GM19043 (cell line): ENCODE measurements at regions not wholly inside any gene's neighbourhood (a gene's known extent, or its start where the extent isn't known, plus 50 kb on each side); places are given as distances from the start of the nearest gene placed in this dataset.

ENCODE experiments used
- ATAC-seq: cut with Tn5 transposase; IDR thresholded peaks from one replicate; pipeline ENCODE4 v1.9.1; 2021; ENCODE audit warnings: low read depth; ENCODE audit not compliant: unreplicated experiment

DNA sequence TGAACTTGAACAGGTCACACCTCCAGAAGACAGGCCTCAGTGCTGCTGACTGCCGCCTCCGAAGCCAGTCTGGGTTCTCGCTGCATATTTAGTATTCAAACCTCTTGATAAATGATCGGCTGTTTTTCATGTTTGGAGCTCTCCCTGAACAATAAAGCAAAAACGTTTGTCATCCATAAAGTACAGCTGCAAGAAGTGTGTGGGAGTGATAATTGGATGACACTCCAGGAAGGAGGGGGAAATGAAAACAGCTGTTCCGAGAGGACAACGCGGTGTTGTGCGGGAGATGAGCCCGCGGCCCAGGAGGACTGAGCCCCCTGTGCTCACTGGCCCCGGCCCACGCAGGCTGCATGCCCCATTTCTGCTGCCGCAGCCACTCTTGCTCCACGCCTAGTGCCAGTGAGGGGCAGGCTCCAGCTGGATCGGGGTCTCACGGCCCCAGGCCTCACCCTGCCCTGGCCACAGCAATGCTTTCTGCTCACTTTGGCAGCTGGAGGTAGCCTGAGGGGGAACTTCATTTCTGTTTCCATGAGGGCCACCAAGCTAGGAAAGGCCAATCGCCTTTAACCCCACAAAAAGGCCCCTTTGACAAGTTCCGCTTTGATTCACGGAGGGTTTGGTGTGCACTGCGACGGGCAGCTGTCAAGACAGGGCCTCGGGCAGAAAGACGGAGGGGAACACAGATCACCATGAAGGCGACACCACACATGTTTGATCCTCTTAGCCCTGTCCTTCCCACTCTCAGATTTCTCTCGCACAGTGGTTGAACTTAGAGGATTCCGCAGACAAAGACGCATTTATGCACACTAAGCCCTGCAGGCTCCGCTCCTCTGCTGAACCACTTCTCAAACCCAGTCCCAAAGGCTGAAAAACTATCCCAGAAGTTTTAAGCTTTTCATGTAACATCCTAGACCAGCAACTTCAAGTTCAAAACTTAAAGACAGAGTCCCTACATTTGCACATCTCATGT is 537.6 kb downstream of the EFNB2 start:
- no peak for ATAC-seq

DNA sequence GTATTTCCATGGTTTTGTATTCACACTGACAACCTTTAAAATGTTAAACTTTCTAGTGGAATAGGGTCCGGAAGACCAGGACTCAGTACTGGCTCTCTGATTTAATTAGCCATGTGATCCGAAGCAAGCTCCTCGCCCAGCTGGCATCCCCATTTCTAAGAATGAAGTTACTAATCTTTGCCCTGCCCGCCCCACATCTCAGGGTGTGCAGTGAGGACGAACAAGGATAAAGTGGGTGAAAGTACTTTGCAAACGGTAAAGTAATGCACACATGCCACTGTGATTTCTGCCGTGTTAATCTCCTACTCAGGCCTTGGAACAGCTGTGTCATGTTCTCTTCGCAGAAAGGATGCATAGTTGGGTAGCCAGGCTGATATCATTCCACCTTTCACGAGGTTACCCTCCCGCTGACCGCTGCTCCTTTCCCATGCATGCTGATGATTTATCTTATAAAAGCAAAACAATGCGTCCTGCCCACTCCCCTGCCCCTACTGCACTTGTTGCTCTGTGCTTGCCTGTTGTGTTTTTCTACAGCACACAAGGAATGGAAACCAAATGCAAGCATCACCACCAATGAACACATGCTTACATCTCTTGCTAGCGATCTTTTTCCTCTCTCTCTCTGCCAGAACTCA is 539.0 kb downstream of the EFNB2 start:
- ATAC-seq, result no peak

DNA sequence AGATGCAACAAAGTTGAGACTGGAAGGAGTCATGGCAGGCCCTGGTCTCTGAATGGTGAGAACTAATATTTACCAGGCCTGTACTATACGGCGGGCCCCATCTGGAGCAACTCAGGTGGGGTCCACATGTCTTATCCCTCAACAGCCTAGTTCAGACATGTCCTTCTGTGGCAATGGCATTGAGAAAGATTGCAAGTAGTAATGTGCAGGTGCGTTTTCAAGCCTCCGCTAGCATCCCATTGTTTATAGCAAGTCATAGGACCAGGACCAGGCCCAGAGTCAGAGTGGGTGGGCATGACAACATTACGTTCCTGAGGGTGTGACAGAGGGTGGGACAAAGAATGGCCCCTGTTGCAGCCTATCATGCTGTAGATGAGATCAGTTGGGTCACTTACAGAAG is 541.1 kb downstream of the EFNB2 start:
- ATAC-seq, result no peak

DNA sequence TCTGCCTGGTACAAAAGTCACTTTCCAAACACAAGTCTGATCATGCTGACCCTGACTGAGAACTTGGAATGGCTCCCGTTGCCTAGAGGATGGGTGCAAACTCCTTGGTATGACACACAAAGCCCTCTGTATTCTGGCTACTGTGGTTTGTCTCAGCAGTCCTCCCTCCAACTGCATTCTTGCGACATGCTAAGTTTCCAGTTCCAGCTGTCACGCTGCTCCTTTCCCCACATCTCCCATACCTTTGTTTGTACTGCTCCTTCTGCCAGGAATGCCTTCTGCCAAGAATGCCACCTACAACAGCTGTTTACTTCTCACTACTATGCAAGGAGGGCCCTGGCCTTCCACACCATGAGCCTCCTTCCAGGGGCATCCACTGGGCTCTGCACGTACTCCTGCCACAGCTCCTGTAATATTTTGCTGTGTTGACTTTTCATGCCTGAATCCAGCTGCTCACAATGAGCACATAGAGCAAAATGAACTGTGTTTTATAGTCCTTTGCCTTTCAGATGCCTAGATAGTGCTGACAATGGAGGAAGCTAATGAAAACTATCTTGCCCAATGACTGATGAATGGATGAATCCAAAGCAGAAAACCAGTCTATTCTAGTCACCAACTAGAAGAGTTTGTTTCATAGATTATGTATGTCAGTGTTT is 543.7 kb downstream of the EFNB2 start:
- no peak for ATAC-seq

DNA sequence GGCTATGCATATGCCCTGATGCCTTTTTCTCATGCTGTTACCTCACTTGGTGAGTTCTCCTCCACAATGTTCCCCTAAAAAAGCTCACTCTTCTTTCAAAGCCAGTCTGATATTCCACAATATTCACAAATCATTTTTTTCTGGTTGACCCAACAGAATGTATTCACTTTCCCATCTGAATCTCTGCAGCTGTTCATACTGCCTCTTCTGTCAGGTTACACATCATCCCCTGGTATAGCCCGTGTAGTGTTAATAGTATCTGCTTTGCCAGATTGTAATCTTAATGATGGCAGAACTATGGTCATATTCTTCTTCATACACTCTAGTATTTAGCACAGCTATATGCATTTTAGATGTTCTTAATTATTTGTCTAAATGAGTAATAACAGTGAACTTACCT is 544.3 kb downstream of the EFNB2 start:
- ATAC-seq, result no peak

DNA sequence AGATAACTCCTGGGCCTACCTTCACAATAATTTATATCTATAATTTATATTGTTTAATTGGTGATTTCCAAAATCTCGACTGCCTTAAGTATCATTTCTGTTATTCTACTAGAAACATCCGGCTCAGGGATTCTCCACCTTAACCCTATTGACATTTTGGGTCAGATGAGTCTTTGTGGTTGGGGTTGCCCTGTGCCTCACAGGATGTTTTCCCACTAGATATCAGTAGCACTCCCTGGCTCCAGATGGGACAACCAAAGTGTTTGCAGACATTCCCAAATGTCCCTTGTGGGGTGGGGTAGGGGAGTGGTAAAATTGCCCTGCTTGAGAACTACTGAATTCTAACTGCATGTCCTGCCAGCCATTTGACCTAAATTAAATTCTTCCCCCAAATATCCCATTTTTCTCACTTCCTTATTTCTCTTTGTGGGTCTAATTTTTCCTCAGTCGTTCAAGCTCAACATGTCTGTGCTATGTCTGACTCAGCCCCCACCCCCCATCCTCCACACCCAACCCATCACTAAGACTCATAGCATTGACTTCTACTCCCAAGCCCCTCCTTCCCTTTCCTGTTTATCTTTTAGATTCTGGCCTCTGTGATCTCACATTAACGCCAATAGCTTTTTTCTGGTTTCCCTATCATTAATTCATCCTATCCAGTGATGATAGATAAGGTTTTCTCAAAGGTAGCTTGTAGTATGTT is 545.1 kb downstream of the EFNB2 start:
- ATAC-seq, result no peak

DNA sequence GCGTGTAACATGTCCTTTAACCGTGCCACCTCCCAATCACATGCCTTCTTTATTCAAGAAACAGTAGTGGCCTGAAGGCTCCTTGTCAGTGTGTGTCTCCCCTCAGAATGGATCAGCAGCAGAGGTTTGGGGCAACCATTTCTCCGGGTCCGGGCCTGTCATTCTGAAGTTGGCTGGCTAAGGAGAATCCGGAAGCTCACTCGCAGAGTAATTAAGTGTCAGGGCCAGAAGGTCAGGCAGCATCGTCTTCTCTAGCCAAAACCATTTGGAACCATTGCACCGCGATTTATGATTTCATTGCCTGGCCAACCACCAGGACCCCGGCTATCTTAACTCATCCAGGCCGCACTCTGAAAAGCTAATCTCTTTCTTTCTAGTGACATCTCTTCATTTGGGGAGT is 550.8 kb downstream of the EFNB2 start:
- ATAC-seq, result no peak

DNA sequence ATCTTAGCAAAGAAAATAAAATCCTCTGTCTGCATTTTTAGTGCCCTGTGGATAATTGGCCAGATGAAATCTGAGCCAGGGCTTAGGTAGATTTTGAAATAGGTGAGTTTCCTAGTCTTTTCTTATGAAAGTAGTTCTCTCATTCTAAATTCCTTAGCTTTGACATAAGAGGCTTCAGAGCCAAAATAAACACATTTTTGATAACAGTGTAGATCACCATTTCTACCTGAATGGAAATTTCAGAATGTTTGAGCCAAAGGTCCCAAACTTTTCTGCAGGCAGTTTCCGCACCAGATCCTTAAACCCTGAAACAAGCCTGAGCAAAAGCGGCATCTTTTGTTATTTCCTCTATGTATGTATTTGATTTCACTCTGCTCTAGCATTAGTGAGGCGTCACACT is 551.2 kb downstream of the EFNB2 start:
- no peak for ATAC-seq

DNA sequence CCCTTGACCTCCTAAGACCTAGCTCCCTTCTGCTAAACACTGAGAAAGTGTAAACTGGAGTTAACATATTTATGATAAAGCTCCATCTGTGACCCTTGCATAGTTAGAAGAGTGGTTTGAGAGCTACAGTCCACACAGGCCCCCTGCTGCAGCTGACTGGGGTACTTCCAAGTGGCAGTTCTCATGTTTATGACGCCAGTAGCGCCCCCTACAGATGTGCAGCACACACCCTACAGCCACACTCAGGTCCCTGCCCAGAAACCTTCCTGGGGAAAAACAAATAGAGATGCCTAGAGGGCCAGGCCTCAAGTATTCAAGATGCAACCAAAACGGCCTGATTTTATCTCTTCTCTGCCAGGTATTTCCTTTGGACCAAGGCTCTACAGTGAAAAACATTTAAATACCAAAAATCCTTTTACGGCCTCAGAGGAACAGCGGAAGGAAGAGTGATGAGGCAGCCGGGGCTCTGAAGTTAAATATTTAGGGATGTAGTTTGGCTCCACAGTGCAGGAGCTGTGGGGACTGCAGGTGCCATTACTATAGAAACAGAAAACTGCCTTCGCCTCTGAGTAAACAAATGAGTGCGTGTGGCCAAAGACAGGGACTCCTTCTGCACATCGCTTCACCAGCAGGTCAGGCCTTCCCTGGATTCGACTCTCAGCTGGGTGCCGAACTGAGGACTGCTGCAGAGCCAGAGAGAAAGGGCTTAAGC is 553.1 kb downstream of the EFNB2 start:
- ATAC-seq, result no peak

DNA sequence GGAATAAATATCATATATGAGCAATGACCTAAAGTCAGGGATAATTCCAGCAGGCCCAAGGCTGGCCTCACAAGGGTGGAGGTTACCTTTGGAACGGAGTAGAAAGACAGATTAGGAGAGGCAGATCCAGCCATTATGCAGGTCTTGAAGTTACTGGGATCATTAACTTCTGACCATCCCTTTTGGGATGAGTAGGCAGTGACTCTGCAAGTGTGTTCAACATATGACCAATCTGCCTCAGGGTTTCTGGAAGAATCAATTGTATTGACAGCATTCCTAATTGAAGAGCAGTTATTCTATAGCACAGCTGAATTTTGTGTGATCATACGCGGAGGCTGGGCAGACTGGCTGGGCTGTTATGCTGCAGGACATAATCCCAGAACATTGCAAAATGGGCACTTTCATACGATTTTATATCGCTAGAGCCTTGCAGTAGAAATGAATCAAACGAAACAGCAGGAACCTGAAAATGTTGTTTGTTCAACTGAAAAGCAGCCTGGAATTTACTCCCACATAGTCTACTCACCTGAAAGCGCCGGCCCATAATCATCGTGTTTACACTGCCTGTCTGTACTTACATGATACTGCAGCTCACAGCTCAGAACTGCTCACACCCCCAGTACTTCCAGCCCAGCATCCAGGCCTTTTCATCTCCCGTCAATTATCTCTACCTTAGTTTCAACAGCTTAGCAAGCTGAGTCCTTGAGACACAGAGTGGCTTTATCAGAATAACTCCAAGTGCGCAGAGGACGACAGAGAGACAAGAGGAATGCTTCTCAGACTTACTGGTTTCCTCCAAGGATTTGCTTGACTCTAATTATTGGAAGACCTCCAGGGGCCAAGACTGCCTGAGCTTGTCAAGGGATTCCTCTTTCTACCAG is 556.1 kb downstream of the EFNB2 start:
- no peak for ATAC-seq

DNA sequence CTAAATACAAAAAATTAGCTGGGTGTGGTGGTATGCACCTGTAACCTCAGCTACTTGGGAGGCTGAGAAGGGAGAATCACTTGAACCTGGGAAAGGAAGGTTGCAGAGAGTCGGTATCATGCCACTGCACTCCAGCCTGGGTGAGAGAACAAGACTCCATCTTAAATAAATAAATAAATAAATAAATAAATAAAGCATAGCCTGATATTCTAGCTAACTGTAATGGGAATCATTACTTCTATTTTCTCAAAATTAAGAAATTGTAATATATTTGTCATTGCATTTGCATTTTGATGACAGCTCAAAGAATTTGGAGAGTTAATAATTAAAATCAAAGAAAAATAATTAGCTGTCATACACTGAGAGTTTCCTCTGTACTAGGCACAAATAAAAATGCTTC is 561.1 kb downstream of the EFNB2 start:
- ATAC-seq, result no peak

DNA sequence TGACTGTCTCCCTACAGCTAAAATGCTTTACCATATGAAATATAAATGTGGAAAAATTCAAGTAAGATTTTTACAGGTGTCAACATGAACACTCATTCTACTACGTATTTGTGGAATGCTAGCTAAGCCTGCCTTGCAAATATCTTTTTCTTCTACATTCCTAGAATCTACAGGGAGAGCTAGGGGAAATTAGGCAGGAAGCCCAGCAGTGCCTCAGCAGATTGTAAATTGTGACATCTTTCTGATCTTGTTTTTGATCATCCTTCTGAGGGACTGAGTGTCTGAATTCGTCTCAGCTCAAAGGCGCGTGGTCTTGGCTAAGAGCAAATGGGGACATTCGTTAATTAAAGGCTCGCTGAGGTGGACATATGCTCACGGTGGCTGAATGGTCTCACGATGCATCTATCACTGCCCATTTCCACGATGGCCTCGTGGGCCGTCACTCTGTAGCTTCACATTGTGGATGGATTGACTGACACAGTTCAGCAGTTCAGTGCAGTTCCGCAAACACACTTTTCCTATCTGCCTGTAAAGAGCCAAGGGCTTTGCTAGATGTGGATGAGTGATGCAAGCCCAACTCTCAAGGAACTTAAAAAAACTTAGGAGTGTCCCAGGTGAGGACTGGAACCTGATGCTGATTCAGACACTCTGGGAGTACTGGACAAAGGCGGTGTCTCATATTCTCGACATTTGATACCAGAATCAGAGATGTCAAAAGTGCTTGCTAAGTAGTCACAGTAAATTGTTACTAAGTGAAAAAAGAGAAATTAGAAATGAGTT is 562.5 kb downstream of the EFNB2 start:
- ATAC-seq, result no peak

DNA sequence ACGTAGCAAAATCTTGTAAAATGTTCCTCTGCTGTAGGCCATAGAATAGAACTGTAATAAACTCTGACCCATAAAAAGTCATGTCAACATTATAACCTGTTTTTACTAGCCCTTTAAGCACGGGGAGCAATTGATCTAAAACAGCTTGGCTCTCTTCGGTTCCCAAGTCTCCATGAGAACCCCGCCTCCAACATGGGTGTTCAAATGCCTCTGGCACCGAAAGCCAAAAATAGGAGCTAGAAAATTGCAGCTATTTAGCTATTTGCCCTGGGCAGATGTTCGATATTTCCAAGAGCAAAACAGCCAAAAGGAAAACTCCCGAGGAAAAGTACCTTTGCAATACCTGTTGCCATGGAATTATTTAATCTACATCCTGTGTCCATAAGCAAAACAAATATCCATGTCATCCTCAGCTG is 563.1 kb downstream of the EFNB2 start:
- no peak for ATAC-seq

DNA sequence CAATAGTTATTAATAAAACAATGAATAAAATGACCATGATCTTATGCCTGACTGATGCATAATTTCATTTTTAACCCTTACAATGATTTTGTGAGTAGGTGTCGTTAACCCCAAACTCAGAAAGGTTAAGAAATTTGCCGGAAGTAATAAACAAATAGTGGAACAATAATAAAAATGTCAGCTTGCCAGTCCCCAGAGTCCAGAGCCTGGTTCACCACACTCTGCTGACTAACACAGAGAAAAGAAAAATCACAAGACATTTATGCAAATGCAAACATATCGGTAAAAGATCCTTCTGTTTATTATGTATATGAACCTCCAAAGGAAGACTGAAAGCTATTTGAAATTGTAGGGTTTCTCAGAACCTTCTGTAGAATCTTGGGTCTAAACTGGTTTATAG is 563.7 kb downstream of the EFNB2 start:
- no peak for ATAC-seq

DNA sequence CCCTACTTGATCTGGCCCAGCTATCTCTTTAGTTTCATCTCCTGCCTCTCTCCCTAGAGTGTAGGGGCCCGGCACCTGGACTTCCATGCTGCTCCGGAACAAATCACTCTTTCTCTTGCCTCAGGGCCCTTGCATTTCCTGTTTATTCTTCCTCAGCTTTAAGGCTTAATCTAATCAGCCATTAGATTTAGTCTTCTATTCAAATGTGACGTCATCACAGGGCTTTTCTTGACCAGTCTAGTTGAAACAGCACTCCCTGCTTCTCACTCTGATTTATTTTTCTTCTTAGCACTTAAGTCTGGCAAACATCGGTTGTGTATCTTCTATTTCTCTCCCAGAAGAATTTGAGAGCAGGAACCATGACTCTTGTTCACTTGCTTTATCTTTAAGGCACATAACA is 564.1 kb downstream of the EFNB2 start:
- ATAC-seq, result no peak

DNA sequence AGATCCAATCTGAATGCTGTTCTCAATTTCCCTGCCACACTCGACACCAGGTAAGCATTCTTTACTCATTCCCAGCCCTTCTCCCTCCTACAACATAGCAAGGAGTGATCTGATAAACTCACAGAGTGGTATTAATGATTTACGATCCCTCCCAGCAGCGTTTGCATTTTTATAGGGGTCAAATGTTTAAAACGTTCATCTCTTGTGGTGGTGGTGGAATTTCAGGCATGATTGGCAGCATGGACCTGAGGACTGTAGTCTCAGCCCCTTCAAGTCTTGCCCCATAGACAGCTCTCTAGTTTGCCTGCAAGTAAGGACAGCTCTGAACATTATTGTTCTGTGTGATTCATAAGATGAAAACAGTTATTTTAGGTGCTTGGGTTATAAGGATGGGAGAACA is 565.7 kb downstream of the EFNB2 start:
- ATAC-seq, result no peak

DNA sequence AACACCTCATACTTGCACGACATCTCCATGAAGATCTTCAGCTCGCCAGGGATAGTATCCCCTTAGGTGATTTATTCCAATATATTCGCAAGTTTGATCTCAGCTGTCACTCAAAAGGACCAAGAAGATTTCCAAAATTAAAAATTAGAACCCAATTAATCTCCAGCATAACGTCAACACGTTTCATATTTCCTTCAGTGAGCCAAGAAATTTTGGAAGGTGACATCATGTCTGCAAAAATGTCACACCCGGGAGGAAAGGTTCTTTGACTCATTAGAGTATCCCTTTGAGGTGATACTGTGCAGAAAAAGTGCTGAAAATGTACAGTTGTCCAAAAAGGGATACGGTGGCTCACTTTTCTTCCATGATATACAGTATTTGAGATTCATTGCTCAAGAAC is 569.6 kb downstream of the EFNB2 start:
- no peak for ATAC-seq

DNA sequence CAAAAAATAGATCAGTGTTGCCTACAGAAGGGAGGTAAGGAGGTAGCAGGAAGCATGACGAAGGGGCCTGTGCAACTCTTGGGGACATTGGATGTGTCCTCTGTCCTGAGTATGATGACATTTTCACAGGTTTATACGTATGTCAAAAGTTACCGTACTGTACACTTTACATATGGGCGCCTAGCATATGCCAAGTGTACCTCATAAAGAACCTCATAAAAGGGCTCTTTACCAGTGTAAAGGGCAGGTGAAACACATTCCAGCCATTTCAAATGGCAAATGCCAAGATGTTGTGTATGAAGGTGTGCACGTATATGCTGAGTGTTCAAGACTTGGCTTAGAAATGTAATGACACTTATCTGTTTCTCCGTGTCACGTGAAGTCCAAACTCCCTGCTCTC is 573.4 kb downstream of the EFNB2 start:
- ATAC-seq, result no peak

DNA sequence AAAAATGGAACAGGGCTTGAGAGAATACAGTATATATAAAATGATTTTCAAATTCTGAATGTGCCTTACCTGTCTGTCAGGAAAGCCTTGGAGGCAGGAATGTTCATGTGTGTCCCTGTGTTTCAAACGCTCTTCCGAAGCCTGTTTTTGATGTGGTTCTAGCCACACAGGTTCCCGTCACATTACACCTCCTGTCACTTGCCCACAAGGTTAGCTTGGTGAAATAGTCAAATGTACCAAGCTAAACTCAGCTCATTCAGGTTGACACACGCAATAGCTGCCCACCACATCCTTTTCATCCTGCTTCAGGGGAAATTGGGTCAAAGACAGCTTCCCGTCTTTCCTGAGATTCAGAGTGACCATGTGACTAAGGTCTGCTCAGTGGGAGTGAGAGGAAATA is 574.0 kb downstream of the EFNB2 start:
- ATAC-seq, result no peak
